Medulla oblongata (tissue), 1 donor: ENCODE measurements at regions not wholly inside any gene's neighbourhood (a gene's known extent, or its start where the extent isn't known, plus 50 kb on each side); places are given as distances from the start of the nearest gene placed in this dataset.

Source experiments
- DNase-seq: peaks from one replicate; pipeline ENCODE4 v3.0.0-alpha.2; 2015; ENCODE audit errors: extremely low spot score

DNA sequence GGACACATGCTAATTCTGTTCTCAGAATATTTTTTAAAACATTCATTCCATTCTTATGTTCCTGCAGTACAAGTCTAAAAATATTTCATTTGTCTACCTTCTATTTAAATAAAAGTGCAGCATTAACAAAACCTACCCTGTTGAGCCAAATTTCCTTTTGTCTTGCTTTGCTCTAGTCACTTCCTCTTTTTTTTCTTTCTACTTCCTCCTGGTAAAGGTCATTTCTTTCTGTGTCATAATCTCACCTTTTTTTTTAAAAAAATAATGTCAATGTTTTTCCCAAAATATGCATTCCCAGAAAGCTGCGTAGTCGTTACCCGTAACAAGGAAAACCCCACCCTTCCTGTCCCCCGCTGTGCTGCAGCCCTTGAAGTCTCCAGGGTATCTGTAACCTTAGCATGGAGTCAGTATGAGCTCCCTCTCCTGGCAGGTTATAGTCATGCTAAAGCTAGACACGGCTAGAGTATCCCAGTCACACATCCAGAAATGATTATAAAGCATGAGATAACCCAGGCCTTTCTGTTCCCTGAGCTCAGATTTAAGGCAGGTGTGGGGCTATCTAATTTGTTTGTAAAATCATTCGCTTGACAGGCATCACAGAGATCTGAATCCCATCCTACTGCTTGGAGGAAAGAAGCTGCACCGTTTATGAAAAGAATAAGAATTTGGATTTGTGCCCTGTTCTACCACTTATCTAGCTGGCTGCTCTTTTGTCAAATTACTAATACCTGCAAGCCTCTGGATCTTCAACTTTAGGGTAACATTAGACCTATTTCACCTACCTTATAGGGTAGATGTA, 51.1 kb upstream of the EED start:
- peak; percentile 93 for DNase-seq

DNA sequence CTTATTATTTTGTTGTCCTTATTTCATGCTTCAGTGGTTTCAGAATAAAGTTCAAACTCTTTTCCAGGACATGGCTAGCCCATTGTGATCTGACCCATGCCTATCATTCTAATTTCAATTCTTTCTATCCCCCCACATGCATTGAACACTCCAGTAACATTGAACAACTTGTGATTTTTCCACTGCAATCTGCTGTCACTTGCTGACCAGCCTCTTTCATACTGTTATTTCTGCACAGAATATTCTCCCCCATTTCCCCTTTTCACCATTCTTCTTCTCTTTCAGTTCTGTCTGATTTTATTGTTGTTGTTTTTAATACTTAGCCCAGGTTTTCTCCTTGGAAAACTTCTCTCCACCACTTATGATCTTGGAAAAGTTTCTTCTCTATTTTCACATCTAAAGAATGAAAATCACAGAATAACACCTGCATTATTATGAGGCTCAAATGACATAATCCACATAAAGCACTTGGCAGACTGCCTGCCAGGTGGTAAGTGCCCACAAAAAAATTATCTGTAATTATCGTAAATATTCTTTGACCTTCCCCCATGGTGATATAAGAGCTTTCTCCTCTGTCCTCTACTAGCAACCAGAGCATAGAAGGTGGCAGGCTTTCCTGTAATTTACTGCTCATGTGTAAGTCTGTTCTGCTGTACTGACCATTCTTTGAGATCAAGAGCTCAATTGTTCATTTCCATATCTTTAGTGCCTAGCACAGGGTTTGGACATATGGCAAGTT, 51.9 kb upstream of the EED start:
- DNase-seq, result no peak

DNA sequence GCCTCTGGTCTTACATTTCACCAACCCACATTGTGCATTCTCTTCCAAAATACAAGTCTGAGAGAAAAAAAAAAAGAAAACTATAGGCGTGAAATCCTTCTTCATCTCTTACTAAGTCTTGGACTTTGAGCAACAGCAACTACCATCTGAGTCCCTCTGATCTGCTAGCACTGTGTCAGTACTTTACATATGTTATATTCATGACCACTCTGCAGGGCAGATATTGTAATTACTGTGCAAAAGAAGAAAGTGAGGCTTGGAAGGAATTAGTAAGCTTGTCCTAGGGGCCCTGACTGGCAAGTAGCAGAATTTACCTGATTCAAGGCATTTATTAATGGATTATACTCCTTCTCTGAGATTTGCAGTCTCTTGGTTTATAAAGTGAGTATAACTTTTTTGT, 52.7 kb upstream of the EED start:
- DNase-seq, result no peak

DNA sequence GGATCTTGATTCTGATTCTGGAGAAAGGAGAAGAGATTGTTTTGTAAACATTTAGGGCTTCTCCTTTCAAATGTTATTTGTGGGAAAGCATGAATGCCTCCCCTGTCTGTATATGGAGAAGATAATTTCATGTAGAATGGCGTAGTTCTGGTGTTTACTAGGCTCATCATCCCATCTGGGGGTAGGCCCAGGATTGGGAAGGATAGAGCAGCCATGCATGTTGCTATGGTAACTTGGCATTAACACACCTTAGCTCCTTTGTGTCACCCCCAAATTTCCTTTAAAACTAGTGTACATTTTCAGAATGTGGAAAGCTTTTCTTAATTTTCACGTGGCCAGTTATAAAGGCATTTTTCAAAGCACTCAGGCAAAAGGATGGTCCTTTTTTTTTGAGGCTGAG, 57.5 kb upstream of the EED start:
- no peak for DNase-seq

DNA sequence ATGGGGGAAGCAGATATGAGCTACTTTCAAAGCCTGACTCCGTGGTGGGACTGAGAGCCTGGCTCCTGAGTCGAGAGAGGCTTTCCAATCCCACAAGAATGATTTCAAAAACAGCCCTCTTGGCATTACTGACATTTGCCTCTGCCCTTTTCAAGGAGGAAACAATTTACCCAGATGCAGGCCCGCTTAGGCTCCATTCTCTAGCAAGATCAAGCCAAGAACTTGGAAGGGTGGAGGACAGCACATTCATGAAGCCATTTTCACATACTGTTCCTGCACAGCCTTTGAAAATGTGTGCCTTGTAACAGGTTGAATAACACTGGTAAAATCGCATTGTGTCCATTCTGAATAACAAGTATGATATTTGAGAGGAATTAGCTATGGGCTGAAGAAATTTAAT, 58.2 kb upstream of the EED start:
- no peak for DNase-seq

DNA sequence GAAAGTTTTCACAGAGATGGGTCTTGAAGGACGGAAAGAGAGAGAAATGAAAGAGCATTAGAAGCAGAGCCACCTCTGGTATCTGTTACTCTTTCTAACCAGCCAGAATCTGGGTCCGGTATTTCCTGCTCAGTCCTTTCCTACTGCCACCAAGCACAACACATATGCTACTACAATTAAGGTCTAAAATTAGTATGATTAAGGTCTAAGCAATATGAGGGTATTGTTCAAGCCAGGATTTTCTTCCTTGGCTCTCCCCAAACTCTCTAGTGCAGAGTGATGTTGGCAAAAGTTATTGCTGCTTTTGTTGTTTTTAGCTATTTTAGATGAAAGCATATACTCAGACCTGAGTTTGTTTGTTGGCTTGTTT, 59.2 kb upstream of the EED start:
- no peak for DNase-seq

DNA sequence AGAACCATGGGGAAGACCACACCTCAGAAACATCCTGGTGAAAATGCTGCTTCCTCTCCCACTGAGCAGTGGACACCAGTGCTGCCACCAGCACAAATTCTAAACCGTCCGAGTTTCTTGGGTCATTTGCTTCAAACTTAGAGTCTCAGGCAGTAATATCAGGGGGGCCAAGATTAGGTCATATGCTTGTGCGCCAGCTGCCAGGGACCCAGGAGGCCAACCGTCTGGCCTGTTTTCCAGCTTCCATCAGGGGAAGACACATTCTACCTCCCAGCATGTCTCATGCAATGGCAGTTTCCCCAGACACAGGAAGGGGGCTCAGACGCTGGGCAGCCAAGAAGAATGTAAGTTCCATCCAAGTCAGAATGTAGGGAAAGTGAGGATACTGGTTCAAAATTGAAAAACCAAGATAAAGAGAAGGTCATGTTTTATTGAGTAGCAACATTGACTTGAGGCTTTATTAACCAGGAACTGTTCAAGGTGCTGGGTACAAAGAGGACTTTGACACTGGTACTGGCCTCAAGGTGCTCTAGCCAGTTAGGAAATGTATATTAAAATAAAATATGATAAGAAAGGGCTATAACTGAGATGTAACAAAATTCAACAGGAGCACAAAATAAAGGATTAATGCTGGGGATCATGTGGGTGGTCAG, 59.7 kb upstream of the EED start:
- no peak for DNase-seq

DNA sequence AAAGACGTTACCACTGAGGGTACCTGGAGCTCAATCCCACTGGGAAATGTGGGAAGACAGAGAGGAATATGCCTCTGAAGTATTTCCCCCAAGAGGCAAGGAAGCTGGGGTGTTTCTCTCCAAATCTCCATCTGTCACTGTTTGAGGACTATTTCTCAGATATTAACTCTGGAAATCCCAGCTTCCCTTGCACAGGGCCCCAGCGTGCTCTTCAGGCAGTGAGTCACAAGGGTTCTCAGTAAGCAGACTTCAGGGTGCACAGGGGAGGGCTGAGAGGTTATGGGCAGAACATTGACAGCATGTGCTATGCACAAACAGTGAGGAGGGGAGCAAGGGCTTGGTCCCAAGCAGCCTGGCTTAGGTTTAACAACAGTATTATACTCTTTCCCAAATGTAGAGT, 60.9 kb upstream of the EED start:
- DNase-seq, result no peak

DNA sequence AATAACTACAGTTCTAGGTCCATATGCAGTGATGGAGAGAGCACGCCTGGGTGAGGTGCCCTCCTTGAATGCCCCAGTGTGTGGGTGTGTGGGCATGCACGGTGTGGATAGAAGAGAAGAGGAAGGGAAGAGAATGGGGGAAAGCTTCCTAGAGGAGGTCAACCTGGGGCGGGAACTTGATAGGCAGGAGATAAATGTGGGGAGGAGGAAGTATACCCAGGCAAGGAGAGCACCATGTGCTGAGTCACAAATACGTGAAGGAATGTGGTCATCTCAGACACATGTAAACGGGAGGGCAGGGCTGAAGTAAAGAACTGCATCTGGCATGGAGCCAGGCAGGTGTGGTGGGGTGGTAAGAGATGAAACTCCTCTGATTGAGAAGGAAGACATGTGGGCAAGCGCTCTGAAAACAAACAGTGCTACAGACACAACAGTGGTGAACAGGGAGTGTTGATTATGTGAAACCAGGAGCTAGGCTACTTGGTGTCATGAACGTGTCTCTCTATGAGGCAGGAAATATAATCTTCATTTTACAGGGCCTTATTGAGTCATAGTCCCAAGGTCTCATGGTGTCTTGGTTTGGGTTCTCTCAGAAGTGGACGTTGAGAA, 61.5 kb upstream of the EED start:
- no peak for DNase-seq

DNA sequence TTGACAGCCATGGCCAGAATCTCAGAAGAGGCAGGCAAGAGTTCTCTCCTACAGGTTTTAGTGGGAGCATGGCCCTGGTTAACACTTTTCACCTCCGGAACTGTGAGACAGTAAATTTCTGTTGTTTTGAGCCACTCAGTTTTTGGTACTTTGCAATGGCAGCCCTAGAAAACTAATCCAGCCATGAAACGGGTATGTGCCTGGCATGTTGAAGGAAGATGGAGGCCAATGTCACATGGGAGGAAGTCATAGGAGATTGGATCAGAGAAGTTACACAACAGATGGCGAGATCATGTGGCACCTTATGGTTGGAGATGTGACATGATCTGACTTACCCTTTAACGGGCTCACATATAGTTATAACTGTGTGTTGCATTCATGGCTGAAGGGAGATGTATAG, 63.2 kb upstream of the EED start:
- no peak for DNase-seq

DNA sequence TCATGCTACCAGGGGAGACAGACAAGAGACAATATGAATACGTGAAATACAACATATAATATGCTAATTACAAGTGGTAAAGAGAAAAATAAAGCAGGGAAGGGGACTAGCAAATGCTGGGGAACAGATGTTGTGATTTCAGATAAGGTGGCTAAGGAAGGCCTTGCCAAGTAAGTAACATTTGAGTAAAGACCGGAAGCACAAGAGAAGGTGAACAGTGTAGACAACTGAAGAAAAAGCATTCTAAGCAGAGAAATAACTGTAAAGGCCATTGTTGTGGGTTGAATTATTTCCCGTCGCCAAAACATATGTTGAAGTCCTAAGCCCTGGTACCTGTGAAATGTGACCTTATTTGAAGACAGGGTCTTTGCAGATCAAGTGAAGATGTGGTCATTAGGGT, 63.7 kb upstream of the EED start:
- no peak for DNase-seq

DNA sequence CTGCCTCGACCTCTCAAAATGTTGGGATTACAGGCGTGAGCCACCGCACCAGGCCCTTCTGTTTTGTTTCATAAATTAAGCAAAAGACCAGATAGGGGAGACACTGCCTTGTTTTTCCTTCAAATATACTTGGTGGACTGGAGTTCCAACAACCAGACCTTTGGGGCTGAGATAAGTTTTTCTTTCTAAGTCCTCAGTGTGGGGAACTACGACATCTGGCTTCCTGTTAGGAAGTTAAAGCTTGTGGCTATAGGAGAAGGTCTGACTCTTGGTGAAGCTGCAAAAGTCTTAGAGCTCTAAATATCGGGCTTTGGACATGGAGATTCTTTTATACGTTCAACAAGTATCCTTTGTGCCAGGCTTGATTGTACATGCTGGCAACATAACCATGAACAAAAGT, 64.1 kb upstream of the EED start:
- no peak for DNase-seq

DNA sequence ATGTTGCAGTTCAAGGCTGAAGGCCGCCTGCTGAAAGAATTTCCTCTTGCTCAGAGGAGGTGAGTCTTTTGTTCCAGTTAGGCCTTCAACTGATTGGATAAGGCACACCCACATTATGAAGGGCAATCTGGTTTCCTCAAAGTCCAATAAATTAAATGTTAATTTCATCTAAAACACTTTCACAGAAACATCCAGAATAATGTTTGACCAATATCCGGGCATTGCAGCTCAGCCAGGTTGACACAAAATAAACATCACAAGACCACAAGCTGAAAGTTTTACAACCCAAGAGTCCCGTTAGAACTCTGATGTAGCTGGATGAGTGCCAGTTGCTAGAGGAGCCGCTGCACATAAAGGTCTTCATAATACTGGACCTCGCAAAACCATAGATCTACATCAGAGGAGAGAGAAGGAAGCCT, 64.9 kb upstream of the EED start:
- no peak for DNase-seq

DNA sequence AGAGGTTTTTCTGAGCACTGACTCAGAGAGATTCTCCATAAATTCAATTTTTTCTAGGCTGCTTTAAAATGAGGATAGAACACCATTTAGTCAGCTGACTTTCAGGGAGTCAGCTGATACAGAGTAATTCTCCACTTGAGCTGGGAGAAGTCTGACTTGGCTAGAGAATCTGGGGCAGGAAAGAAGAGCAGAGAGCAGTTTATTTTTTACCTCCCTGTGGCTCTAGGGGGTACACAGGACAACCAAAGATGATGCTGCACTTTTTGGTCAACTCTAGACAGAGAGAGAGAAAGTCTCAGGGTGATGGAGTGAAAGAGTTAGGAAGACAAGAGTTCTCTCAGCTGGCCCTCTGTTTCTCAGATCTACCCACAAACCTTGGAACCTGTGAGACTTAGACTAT, 67.3 kb upstream of the EED start:
- DNase-seq, result no peak

DNA sequence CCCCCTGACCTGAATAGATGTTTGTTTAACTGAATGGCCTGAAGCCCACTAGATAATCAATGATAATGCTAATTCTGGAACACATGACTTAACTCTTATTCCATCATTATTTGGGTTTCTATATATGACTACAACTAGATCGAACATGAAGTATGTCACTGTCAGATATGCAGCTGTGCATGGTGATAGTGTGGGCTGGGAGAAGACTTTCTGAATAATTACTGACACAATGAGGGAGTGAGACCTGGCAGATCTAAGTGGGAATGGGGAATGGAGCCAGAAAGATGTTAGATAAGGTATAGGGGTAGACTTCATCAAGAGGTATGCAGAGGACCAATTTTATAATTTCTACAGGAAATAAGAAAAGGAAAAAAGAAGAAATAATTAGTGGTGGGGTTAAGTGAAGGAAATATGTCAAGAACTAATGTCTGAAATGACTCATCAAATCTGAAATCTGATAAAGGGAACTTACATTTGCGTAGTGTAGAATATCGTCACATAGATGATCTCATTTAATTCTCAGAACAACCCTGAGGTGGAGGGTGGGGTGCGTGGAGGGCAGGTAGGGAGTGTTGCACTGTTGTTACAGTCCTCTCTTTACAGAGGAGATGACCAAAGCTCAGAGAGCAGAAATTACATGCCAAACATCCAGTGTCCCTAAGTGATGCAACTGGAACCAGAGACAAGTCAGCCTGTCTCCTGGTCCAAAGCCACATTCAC, 68.2 kb upstream of the EED start:
- DNase-seq, result no peak

DNA sequence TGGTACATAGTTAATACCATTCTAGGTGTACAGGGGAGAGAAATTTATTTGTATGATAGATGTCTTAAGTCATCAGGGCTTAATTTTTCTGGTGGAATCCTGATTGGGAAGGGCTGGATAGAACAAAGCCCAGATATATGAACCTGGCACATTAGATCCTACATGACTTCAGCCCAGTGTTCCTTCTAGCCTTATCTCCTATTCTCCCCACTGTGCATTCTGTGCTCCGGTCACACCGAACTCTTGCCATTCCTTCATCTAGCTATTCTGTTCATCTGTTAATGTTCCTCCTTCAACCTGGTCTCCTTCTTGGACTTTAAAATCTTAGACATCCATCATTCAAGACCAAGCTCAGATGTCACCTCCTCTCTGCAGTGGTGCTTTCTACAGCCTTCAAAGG, 68.9 kb upstream of the EED start:
- DNase-seq, result no peak

DNA sequence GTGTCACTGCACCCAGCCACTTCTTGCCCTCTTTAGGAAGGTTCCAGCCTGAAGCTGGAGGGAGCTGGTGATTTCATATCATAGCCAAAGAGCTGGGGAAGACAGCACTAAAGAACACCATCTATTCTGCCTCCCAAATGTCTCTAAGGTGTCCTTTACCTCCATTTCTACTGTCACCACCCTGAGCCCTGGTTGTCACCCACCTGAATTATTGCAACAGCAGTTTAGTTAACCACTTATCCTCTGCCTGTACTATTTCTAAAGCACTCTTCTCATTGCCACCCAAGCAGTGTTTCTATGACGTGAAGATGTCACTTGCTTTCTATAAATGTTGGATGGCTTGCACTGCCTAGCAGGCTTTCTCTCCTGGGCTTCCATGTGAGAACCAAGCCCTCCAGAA, 69.4 kb upstream of the EED start:
- no peak for DNase-seq

DNA sequence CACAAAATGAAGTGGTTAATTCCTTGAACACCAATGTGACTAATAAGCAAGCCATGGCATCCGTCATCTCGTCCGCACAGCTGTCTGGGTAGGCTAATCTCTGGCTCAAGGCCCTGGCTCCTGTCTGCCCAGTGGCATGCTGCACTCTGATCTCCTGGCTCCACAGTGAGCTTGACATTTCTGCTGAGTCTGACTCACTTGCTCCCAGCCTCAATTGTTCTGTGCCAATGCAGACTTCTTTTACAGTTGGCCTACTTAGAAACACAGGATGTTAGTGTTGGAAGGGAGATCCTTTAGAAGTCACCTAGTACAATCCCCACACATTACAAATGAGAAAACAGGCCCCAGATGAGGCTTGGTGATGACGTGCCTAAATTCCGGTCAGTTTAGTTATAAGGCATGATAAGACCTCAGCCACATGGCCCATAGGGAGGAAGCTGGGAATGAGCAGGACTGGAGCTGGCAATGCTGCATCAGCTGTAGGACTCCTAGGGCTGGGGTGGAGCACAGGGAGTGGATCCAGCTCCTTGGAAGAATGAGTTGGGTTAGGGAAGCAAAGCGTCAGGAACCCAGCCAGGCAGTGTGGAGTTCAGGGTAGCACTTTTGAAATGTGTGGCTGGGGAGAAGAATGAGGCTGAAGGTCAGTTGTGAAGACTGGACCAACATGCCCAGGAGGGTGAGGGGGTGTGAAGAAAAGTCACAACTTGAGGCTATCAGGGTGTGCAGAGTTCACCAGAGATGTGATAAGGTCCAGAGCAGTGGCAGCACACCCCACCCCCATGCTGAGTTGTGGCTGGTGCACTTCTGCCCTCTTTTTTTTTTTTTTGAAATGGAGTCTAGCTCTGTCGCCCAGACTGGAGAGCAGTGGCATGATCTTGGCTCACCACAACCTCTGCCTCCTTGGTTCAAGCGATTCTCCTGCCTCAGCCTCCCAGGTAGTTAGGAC, 70.2 kb upstream of the EED start:
- no peak for DNase-seq

DNA sequence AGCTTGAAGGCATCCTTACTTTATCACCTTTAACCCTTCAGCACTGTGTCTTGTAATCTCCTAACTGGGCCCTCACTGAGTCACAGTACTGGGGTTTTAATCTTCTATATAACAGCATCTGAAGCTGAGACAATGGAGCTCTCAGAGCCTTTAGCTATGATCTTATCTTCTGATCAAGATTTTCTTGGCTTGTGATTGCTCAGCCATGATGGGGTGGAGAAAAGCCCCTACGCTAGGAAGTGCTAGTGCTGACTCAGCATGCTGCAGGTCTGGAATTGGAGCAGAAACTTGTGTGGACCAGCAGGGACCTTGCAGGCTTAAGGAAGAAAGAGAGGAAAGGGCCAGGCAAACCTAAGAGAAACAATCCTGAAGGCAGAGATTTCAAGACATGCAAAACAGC, 71.7 kb upstream of the EED start:
- no peak for DNase-seq

DNA sequence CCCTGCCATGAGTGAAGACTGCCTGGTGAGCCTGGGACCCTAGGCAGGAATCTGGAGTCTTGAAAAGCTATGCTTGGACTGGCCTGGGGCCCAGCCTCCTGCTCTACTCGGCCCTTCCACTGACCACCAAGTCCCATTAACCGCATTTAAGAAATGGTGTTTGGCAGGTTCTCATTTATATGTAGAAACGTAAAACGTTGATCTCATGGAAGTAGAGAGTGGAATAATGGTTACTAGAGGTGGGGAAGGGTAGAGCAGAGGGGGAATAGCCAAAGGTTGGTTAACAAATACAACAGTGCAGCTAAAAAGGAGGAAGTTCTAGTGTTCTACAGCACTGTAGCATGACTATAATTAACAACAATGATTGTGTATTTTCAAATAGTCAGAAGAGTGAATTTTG, 72.9 kb upstream of the EED start:
- DNase-seq, result no peak
